ENCODE measurements at regions not wholly inside any gene's neighbourhood (a gene's known extent, or its start where the extent isn't known, plus 50 kb on each side); places are given as distances from the start of the nearest gene placed in this dataset.

- no peak overlapping the region for H3K4me3 ChIP-seq (ENCODE audit: low read length in 2 of 2)
- no peak overlapping the region for H3K9ac ChIP-seq (ENCODE audit: low read depth in 1 of 2, low read length in 2 of 2)
- no peak overlapping the region for H3K27ac ChIP-seq (ENCODE audit: low read depth in 2 of 2, low read length in 2 of 2)
- H3K9me3 ChIP-seq (ENCODE audit: control insufficient read depth in 2 of 2, low read length in 2 of 2), result no peaks in the 10 kb centered on the region
- H3K27me3 ChIP-seq (ENCODE audit: control insufficient read depth in 2 of 2, insufficient read depth in 2 of 2, low read length in 2 of 2), result no peaks in the 10 kb centered on the region
- H3K4me1 ChIP-seq (ENCODE audit: control insufficient read depth in 2 of 2, insufficient read depth in 2 of 2, low read length in 2 of 2), result no peaks in the 10 kb centered on the region
- no peaks in the 10 kb centered on the region for H3K36me3 ChIP-seq (ENCODE audit: control insufficient read depth in 2 of 2, insufficient read depth in 2 of 2, low read length in 2 of 2)
Measured at GRCh38 chr18:43800584-43800983, 523.3 kb upstream of the SYT4 start.

- H3K27me3 ChIP-seq (ENCODE audit: control insufficient read depth in 2 of 2, insufficient read depth in 2 of 2, low read length in 2 of 2), result no peaks in the 10 kb centered on the region
- H3K36me3 ChIP-seq (ENCODE audit: control insufficient read depth in 2 of 2, insufficient read depth in 2 of 2, low read length in 2 of 2), result no peaks in the 10 kb centered on the region
- no peaks in the 10 kb centered on the region for H3K4me1 ChIP-seq (ENCODE audit: control insufficient read depth in 2 of 2, insufficient read depth in 2 of 2, low read length in 2 of 2)
- H3K9me3 ChIP-seq (ENCODE audit: control insufficient read depth in 2 of 2, low read length in 2 of 2), result no peaks in the 10 kb centered on the region
- no peak overlapping the region for H3K9ac ChIP-seq (ENCODE audit: low read depth in 1 of 2, low read length in 2 of 2)
- no peak overlapping the region for H3K27ac ChIP-seq (ENCODE audit: low read depth in 2 of 2, low read length in 2 of 2)
- H3K4me3 ChIP-seq (ENCODE audit: low read length in 2 of 2), result no peak overlapping the region
Measured at GRCh38 chr18:43805646-43806194, 528.4 kb upstream of the SYT4 start.

- H3K9me3 ChIP-seq (ENCODE audit: control insufficient read depth in 2 of 2, low read length in 2 of 2), result no peaks in the 10 kb centered on the region
- H3K27ac ChIP-seq (ENCODE audit: low read depth in 2 of 2, low read length in 2 of 2), result no peak overlapping the region
- H3K4me3 ChIP-seq (ENCODE audit: low read length in 2 of 2), result no peak overlapping the region
- no peaks in the 10 kb centered on the region for H3K27me3 ChIP-seq (ENCODE audit: control insufficient read depth in 2 of 2, insufficient read depth in 2 of 2, low read length in 2 of 2)
- H3K36me3 ChIP-seq (ENCODE audit: control insufficient read depth in 2 of 2, insufficient read depth in 2 of 2, low read length in 2 of 2), result no peaks in the 10 kb centered on the region
- H3K4me1 ChIP-seq (ENCODE audit: control insufficient read depth in 2 of 2, insufficient read depth in 2 of 2, low read length in 2 of 2), result no peaks in the 10 kb centered on the region
- H3K9ac ChIP-seq (ENCODE audit: low read depth in 1 of 2, low read length in 2 of 2), result no peak overlapping the region
Measured at GRCh38 chr18:43812627-43813026, 535.3 kb upstream of the SYT4 start.

GRCh38 chr18:43819397-43819796 is 542.1 kb upstream of the SYT4 start:
- Histone ChIP-seq H3K27ac (ENCODE audit: low read depth in 2 of 2, low read length in 2 of 2) (no peak overlapping the region), H3K4me3 (ENCODE audit: low read length in 2 of 2) (no peak overlapping the region)

GRCh38 chr18:43819873-43820272 is 542.6 kb upstream of the SYT4 start:
- no peaks in the 10 kb centered on the region for H3K27me3 ChIP-seq (ENCODE audit: control insufficient read depth in 2 of 2, insufficient read depth in 2 of 2, low read length in 2 of 2)
- H3K9me3 ChIP-seq (ENCODE audit: control insufficient read depth in 2 of 2, low read length in 2 of 2), result no peaks in the 10 kb centered on the region
- H3K9ac ChIP-seq (ENCODE audit: low read depth in 1 of 2, low read length in 2 of 2), result no peak overlapping the region
- no peaks in the 10 kb centered on the region for H3K36me3 ChIP-seq (ENCODE audit: control insufficient read depth in 2 of 2, insufficient read depth in 2 of 2, low read length in 2 of 2)
- H3K4me3 ChIP-seq (ENCODE audit: low read length in 2 of 2), result no peak overlapping the region
- H3K27ac ChIP-seq (ENCODE audit: low read depth in 2 of 2, low read length in 2 of 2), result no peak overlapping the region
- H3K4me1 ChIP-seq (ENCODE audit: control insufficient read depth in 2 of 2, insufficient read depth in 2 of 2, low read length in 2 of 2), result no peaks in the 10 kb centered on the region

More at GRCh38 chr18:43819397-43819796, 542.1 kb upstream of the SYT4 start:
- no peaks in the 10 kb centered on the region for H3K36me3 ChIP-seq (ENCODE audit: control insufficient read depth in 2 of 2, insufficient read depth in 2 of 2, low read length in 2 of 2)
- H3K9ac ChIP-seq (ENCODE audit: low read depth in 1 of 2, low read length in 2 of 2), result no peak overlapping the region
- H3K4me1 ChIP-seq (ENCODE audit: control insufficient read depth in 2 of 2, insufficient read depth in 2 of 2, low read length in 2 of 2), result no peaks in the 10 kb centered on the region
- H3K27me3 ChIP-seq (ENCODE audit: control insufficient read depth in 2 of 2, insufficient read depth in 2 of 2, low read length in 2 of 2), result no peaks in the 10 kb centered on the region
- no peaks in the 10 kb centered on the region for H3K9me3 ChIP-seq (ENCODE audit: control insufficient read depth in 2 of 2, low read length in 2 of 2)

GRCh38 chr18:43825768-43826167 is 548.5 kb upstream of the SYT4 start:
- no peaks in the 10 kb centered on the region for H3K4me1 ChIP-seq (ENCODE audit: control insufficient read depth in 2 of 2, insufficient read depth in 2 of 2, low read length in 2 of 2)
- no peaks in the 10 kb centered on the region for H3K36me3 ChIP-seq (ENCODE audit: control insufficient read depth in 2 of 2, insufficient read depth in 2 of 2, low read length in 2 of 2)
- H3K9ac ChIP-seq (ENCODE audit: low read depth in 1 of 2, low read length in 2 of 2), result no peak overlapping the region
- H3K4me3 ChIP-seq (ENCODE audit: low read length in 2 of 2), result no peak overlapping the region
- H3K9me3 ChIP-seq (ENCODE audit: control insufficient read depth in 2 of 2, low read length in 2 of 2), result no peaks in the 10 kb centered on the region
- H3K27ac ChIP-seq (ENCODE audit: low read depth in 2 of 2, low read length in 2 of 2), result no peak overlapping the region
- H3K27me3 ChIP-seq (ENCODE audit: control insufficient read depth in 2 of 2, insufficient read depth in 2 of 2, low read length in 2 of 2), result no peaks in the 10 kb centered on the region

- no peaks in the 10 kb centered on the region for H3K9me3 ChIP-seq (ENCODE audit: control insufficient read depth in 2 of 2, low read length in 2 of 2)
- H3K9ac ChIP-seq (ENCODE audit: low read depth in 1 of 2, low read length in 2 of 2), result no peak overlapping the region
- no peak overlapping the region for H3K4me3 ChIP-seq (ENCODE audit: low read length in 2 of 2)
- no peaks in the 10 kb centered on the region for H3K27me3 ChIP-seq (ENCODE audit: control insufficient read depth in 2 of 2, insufficient read depth in 2 of 2, low read length in 2 of 2)
- H3K36me3 ChIP-seq (ENCODE audit: control insufficient read depth in 2 of 2, insufficient read depth in 2 of 2, low read length in 2 of 2), result no peaks in the 10 kb centered on the region
- H3K27ac ChIP-seq (ENCODE audit: low read depth in 2 of 2, low read length in 2 of 2), result no peak overlapping the region
- H3K4me1 ChIP-seq (ENCODE audit: control insufficient read depth in 2 of 2, insufficient read depth in 2 of 2, low read length in 2 of 2), result no peaks in the 10 kb centered on the region
Measured at GRCh38 chr18:43826215-43826614, 548.9 kb upstream of the SYT4 start.

- no peaks in the 10 kb centered on the region for H3K27me3 ChIP-seq (ENCODE audit: control insufficient read depth in 2 of 2, insufficient read depth in 2 of 2, low read length in 2 of 2)
- H3K36me3 ChIP-seq (ENCODE audit: control insufficient read depth in 2 of 2, insufficient read depth in 2 of 2, low read length in 2 of 2), result no peaks in the 10 kb centered on the region
- H3K9me3 ChIP-seq (ENCODE audit: control insufficient read depth in 2 of 2, low read length in 2 of 2), result no peaks in the 10 kb centered on the region
- H3K27ac ChIP-seq (ENCODE audit: low read depth in 2 of 2, low read length in 2 of 2), result no peak overlapping the region
- no peak overlapping the region for H3K9ac ChIP-seq (ENCODE audit: low read depth in 1 of 2, low read length in 2 of 2)
- no peak overlapping the region for H3K4me3 ChIP-seq (ENCODE audit: low read length in 2 of 2)
- H3K4me1 ChIP-seq (ENCODE audit: control insufficient read depth in 2 of 2, insufficient read depth in 2 of 2, low read length in 2 of 2), result no peaks in the 10 kb centered on the region
Measured at GRCh38 chr18:43827311-43827710, 550.0 kb upstream of the SYT4 start.

GRCh38 chr18:43830303-43830702 is 553.0 kb upstream of the SYT4 start:
- no peaks in the 10 kb centered on the region for H3K9me3 ChIP-seq (ENCODE audit: control insufficient read depth in 2 of 2, low read length in 2 of 2)
- peak overlapping the region in 1 of 2 donors; percentile 36 for H3K27ac ChIP-seq (ENCODE audit: low read depth in 2 of 2, low read length in 2 of 2)
- no peak overlapping the region for H3K4me3 ChIP-seq (ENCODE audit: low read length in 2 of 2)
- no peaks in the 10 kb centered on the region for H3K36me3 ChIP-seq (ENCODE audit: control insufficient read depth in 2 of 2, insufficient read depth in 2 of 2, low read length in 2 of 2)
- no peaks in the 10 kb centered on the region for H3K27me3 ChIP-seq (ENCODE audit: control insufficient read depth in 2 of 2, insufficient read depth in 2 of 2, low read length in 2 of 2)
- no peak overlapping the region for H3K9ac ChIP-seq (ENCODE audit: low read depth in 1 of 2, low read length in 2 of 2)
- no peaks in the 10 kb centered on the region for H3K4me1 ChIP-seq (ENCODE audit: control insufficient read depth in 2 of 2, insufficient read depth in 2 of 2, low read length in 2 of 2)

GRCh38 chr18:43830947-43831346 is 553.7 kb upstream of the SYT4 start:
- Histone ChIP-seq H3K9me3 (ENCODE audit: control insufficient read depth in 2 of 2, low read length in 2 of 2) (no peaks in the 10 kb centered on the region), H3K27ac (ENCODE audit: low read depth in 2 of 2, low read length in 2 of 2) (peak overlapping the region in 1 of 2 donors; percentile 36), H3K4me3 (ENCODE audit: low read length in 2 of 2) (no peak overlapping the region), H3K9ac (ENCODE audit: low read depth in 1 of 2, low read length in 2 of 2) (no peak overlapping the region), H3K27me3 (ENCODE audit: control insufficient read depth in 2 of 2, insufficient read depth in 2 of 2, low read length in 2 of 2) (no peaks in the 10 kb centered on the region), H3K36me3 (ENCODE audit: control insufficient read depth in 2 of 2, insufficient read depth in 2 of 2, low read length in 2 of 2) (no peaks in the 10 kb centered on the region), H3K4me1 (ENCODE audit: control insufficient read depth in 2 of 2, insufficient read depth in 2 of 2, low read length in 2 of 2) (no peaks in the 10 kb centered on the region)

- H3K4me3 ChIP-seq (ENCODE audit: low read length in 2 of 2), result no peak overlapping the region
- H3K9me3 ChIP-seq (ENCODE audit: control insufficient read depth in 2 of 2, low read length in 2 of 2), result no peaks in the 10 kb centered on the region
- peaks cover 0 to 3% of the 10 kb centered on the region in 2 donors for H3K4me1 ChIP-seq (ENCODE audit: control insufficient read depth in 2 of 2, insufficient read depth in 2 of 2, low read length in 2 of 2)
- no peak overlapping the region for H3K27ac ChIP-seq (ENCODE audit: low read depth in 2 of 2, low read length in 2 of 2)
- no peaks in the 10 kb centered on the region for H3K27me3 ChIP-seq (ENCODE audit: control insufficient read depth in 2 of 2, insufficient read depth in 2 of 2, low read length in 2 of 2)
- H3K9ac ChIP-seq (ENCODE audit: low read depth in 1 of 2, low read length in 2 of 2), result no peak overlapping the region
- H3K36me3 ChIP-seq (ENCODE audit: control insufficient read depth in 2 of 2, insufficient read depth in 2 of 2, low read length in 2 of 2), result no peaks in the 10 kb centered on the region
Measured at GRCh38 chr18:43846299-43846698, 569.0 kb upstream of the SYT4 start.

All from mucosa of rectum (tissue), 2 donors.